Loucy (cell line): ENCODE measurements at regions not wholly inside any gene's neighbourhood (a gene's known extent, or its start where the extent isn't known, plus 50 kb on each side); places are given as distances from the start of the nearest gene placed in this dataset.

Source experiments
- CTCF ChIP-seq: fragments of 200-600 bp; sonication (generic); conservative IDR thresholded peaks from 2 replicates; pipeline ENCODE4 v1.5.1; 2014; ENCODE audit warnings: mild to moderate bottlenecking, antibody characterized with exemption, low read length
- EZH2phosphoT487 ChIP-seq: fragments of 200-600 bp; IDR thresholded peaks from 2 replicates; pipeline ENCODE4 v1.6.1; 2018; ENCODE audit warnings: antibody characterized with exemption, mild to moderate bottlenecking, moderate library complexity, borderline replicate concordance

GRCh38 chr2:108164318-108164717, 75.5 kb upstream of the SULT1C3 start:
- TF ChIP-seq CTCF, result no peak
- TF ChIP-seq EZH2phosphoT487, result no peak
